Small intestine (tissue), 7 donors: ENCODE measurements at regions not wholly inside any gene's neighbourhood (a gene's known extent, or its start where the extent isn't known, plus 50 kb on each side); places are given as distances from the start of the nearest gene placed in this dataset.
A peak's percentile ranks its signal among the peaks of the same experiment; 100 is the strongest.

Experiments used
- DNase-seq, 2 donors: peaks; one replicate each; pipeline versions ENCODE4 v3.0.0 to v3.0.0-alpha.2; 2013
- FAIRE-seq: peaks from 2 replicates; lab custom pipeline; 2012; peaks lifted over from hg19 to GRCh38; lab: Jason Lieb, UNC
- H3K27ac ChIP-seq, 3 donors: one replicate each; pipeline ENCODE4 v1.5.1; 2013; ENCODE audit warnings: low read length in 2 of 3, mild to moderate bottlenecking in 2 of 3, control low read depth in 1 of 3, inconsistent platforms in 1 of 3, low read depth in 1 of 3, moderate library complexity in 1 of 3
- H3K27me3 ChIP-seq, 3 donors: one replicate each; pipeline ENCODE4 v1.6.1; 2013; ENCODE audit warnings: low read length in 3 of 3, inconsistent platforms in 1 of 3; ENCODE audit not compliant: control insufficient read depth in 3 of 3, insufficient read depth in 3 of 3
- H3K36me3 ChIP-seq, 3 donors: one replicate each; pipeline ENCODE4 v1.6.1; 2013; ENCODE audit warnings: low read length in 3 of 3, inconsistent platforms in 1 of 3, low read depth in 1 of 3, mild to moderate bottlenecking in 1 of 3, moderate library complexity in 1 of 3; ENCODE audit not compliant: control insufficient read depth in 3 of 3, insufficient read depth in 2 of 3
- H3K4me1 ChIP-seq, 3 donors: one replicate each; pipeline ENCODE4 v1.6.1; 2013; ENCODE audit warnings: low read length in 2 of 3, inconsistent platforms in 1 of 3, low read depth in 1 of 3, mild to moderate bottlenecking in 1 of 3, moderate library complexity in 1 of 3; ENCODE audit not compliant: control insufficient read depth in 3 of 3, insufficient read depth in 2 of 3
- H3K4me3 ChIP-seq, 3 donors: one replicate each; pipeline ENCODE4 v1.5.1; 2013; ENCODE audit warnings: low read length in 3 of 3, control low read depth in 1 of 3, inconsistent platforms in 1 of 3, low read depth in 1 of 3, mild to moderate bottlenecking in 1 of 3, moderate library complexity in 1 of 3
- H3K9me3 ChIP-seq, 2 donors: one replicate each; pipeline ENCODE4 v1.6.1; 2013; ENCODE audit warnings: low read depth in 1 of 2, low read length in 1 of 2; ENCODE audit not compliant: control insufficient read depth in 2 of 2, insufficient read depth in 1 of 2
- WGBS, 3 donors: extraction: QIAGEN DNeasy Blood & Tissue Kit; methylation state at CpG; one replicate each; pipeline ENCODE4 v1.1.7; 2013; 5-methylcytosine and 5-hydroxymethylcytosine counted together
- donor health status: healthy with polysubstance abuse.
- donor health status: control.
- donor health status: control.
- donor health status: Bipolar disorder and iron deficiency.
- donor health status: healthy.

DNA sequence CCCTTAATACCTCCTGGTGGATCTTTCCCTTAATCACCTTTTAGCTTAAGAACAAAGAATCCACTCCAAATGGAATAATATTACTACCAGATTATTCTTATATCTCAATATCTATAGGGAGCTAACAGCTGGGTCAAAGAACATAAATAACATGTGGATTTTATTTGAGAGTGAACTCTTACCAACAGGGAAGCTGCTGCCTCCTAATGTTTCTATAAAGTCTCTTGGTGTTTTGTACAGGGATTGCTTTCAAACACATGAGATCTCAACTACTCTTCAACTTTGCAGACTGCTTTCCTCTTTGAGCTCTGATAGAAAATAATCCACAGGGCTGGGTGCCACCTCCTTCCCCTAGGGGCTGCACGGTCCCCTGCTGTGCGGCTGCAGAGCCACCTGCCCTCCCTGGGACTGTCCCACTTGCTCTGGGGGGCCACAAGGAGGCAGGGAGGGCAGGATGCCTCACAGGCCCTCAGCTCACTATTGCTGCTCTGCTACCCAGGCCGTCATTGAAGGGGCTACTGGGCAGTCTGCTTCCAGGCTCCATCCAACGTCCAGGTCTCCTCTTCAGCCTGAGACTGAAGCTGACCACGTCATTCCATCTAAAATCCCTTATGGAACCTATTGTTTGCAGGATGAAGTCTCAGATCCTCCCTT is 191.2 kb downstream of the CXCL12 start:
- no peaks in the 10 kb centered on the region for H3K36me3 ChIP-seq
- WGBS, 3 donors = 76 to 88% (median 84%) methylated on average over 5 of the region's 5 CpGs
- H3K9me3 ChIP-seq = peaks cover 0 to 3% of the 10 kb centered on the region in 2 donors
- H3K4me3 ChIP-seq = no peak overlapping the region
- no peaks in the 10 kb centered on the region for H3K27me3 ChIP-seq
- no peak for DNase-seq
- FAIRE-seq = no peak
- no peak overlapping the region for H3K27ac ChIP-seq
- peaks cover 0 to 16% (median 5%) of the 10 kb centered on the region in 3 donors for H3K4me1 ChIP-seq

DNA sequence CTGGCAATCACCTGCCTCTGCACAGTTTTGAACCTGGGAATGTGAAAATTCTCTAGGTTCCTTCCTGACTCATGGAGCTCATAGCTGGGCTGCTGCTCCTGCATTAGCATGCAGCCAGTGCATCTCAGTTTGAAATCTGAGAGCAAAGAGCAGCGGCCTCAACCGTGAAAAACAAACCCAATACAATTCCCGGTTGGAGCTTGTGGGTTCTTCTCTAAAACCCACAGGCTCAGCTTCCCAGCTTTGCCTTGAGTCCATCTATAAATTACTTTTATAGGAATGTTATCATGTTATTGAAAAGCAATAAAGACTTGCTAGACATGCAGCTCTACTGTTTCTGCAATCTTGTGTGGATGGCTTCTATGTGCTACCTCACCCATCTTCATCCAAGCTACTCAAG is 191.7 kb downstream of the CXCL12 start:
- FAIRE-seq = no peak
- WGBS, 3 donors = 93 to 96% (median 96%) methylated on average over 3 of the region's 3 CpGs
- no peaks in the 10 kb centered on the region for H3K27me3 ChIP-seq
- no peaks in the 10 kb centered on the region for H3K36me3 ChIP-seq
- peaks cover 0 to 3% of the 10 kb centered on the region in 2 donors for H3K9me3 ChIP-seq
- H3K4me1 ChIP-seq = peaks cover 0 to 16% (median 5%) of the 10 kb centered on the region in 3 donors
- no peak for DNase-seq
- H3K4me3 ChIP-seq = no peak overlapping the region
- H3K27ac ChIP-seq = no peak overlapping the region

DNA sequence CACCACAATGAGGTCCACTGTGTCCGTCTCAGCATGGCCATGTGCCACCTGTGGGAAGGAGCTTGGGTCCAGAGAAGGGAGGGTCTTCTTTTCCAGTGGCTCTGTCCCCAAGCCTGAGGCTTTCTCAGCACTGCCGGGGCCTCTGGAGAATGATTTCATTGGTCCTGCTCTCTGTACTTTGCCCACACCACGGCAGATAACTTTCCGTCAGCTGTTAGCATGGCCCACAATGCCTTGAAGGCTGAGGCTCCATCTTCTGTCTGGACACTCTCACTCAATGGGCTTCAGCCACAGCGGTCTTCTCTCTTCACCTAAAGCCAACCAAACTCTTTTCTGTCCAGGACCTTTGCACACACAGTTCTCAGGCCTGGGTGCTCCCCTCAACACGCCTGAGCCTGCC is 192.5 kb downstream of the CXCL12 start:
- WGBS, 3 donors = 46 to 79% (median 54%) methylated on average over 6 of the region's 6 CpGs
- no peak overlapping the region for H3K4me3 ChIP-seq
- peaks cover 0 to 16% (median 5%) of the 10 kb centered on the region in 3 donors for H3K4me1 ChIP-seq
- no peaks in the 10 kb centered on the region for H3K27me3 ChIP-seq
- H3K9me3 ChIP-seq = peaks cover 0 to 3% of the 10 kb centered on the region in 2 donors
- FAIRE-seq (no peak), DNase-seq (peak in 1 of 2 donors; percentile 15)
- H3K27ac ChIP-seq = no peak overlapping the region
- no peaks in the 10 kb centered on the region for H3K36me3 ChIP-seq

DNA sequence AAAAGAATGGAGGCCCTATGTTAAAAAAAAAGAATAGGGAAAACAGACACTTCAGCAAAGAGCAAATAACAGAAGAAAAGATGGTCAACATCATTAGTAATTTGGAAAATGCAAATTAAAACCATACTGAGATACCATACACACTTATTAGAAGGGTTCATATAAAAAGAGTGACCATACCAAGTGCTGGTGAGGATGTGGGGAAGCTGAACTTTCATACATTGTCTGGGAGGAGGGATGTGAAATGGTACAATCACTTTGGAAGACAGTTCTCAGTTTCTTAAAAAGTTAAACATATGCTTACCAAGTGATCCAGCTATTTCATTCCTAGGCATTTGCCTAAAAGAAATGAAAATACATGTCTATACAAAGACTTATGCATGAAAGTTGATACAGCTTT is 194.4 kb downstream of the CXCL12 start:
- H3K4me3 ChIP-seq = no peak overlapping the region
- FAIRE-seq = no peak

DNA sequence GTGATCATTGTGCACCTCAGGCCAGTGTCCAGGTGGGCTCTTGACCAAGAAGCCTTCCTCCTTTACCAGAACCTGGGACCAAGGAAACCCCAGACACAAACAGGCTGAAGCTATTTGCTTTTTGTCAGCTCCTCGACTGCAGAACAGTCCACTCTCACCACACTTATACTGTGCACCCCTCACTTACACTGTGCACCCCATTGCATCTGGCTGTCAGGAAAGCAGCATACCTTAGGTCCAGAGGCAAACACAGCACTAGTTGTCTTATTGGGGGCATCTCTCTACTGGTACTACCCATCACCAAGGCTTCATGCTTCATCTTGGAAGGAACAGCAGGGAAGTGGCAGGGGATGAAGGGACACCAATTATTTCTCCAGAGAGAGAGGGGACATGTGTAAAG is 198.1 kb downstream of the CXCL12 start:
- H3K27ac ChIP-seq = no peak overlapping the region
- 81 to 88% (median 86%) methylated on average over 1 of the region's 1 CpG for WGBS, 3 donors
- FAIRE-seq = no peak
- no peaks in the 10 kb centered on the region for H3K36me3 ChIP-seq
- no peak overlapping the region for H3K4me3 ChIP-seq
- no peak for DNase-seq
- peaks cover 0 to 3% of the 10 kb centered on the region in 2 donors for H3K9me3 ChIP-seq
- H3K27me3 ChIP-seq = no peaks in the 10 kb centered on the region
- no peaks in the 10 kb centered on the region for H3K4me1 ChIP-seq

More for the DNA sequence above, 194.4 kb downstream of the CXCL12 start:
- H3K9me3 ChIP-seq = peaks cover 0 to 3% of the 10 kb centered on the region in 2 donors
- no peaks in the 10 kb centered on the region for H3K27me3 ChIP-seq
- H3K27ac ChIP-seq = no peak overlapping the region
- peaks cover 0 to 8% (median 5%) of the 10 kb centered on the region in 3 donors for H3K4me1 ChIP-seq
- H3K36me3 ChIP-seq = no peaks in the 10 kb centered on the region
- DNase-seq = no peak

DNA sequence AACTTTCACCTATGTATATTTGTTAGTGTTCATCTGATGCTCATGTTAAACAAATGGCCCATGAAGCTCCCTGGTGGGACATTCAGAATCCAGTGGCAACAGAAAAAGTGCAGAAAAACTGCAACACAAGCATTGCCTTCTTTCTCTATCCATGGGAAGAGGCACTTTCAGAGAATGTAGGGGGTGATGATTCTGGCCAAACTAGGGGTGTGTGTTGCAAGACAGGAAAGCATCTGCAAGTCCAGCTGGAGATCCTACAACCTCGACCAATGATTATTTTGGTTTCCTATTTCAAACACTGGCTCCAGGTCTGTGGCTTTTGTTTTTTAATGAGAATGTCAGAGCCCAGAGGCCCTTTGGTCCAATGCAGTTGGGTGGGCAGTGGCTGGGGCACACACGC is 198.7 kb downstream of the CXCL12 start:
- no peak overlapping the region for H3K27ac ChIP-seq
- no peaks in the 10 kb centered on the region for H3K36me3 ChIP-seq
- no peak overlapping the region for H3K4me3 ChIP-seq
- FAIRE-seq (no peak), DNase-seq (no peak)
- H3K9me3 ChIP-seq = peaks cover 0 to 3% of the 10 kb centered on the region in 2 donors
- WGBS, 3 donors = 46 to 58% (median 52%) methylated on average over 2 of the region's 2 CpGs
- no peaks in the 10 kb centered on the region for H3K4me1 ChIP-seq
- H3K27me3 ChIP-seq = no peaks in the 10 kb centered on the region

DNA sequence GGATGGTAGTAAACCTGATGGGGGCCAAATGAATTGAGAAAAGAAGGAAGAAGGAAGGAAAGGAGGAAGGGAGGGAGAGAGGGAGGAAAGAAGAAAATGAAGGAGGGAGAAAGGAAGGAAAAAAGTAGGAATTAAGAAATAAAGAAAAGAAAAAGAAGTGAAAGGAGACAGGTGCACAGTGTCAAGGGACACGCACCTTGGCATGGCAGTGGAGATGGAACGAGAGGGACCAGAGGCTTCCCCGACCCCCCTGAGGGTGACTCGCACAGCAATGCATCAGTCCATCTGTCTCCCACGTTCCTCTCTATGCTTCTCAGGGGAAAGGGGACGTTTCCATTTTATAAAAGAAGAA is 199.6 kb downstream of the CXCL12 start:
- no peak overlapping the region for H3K27ac ChIP-seq
- 63 to 81% (median 74%) methylated on average over 6 of the region's 6 CpGs for WGBS, 3 donors
- FAIRE-seq (no peak), DNase-seq (no peak)
- no peak overlapping the region for H3K4me3 ChIP-seq
- H3K4me1 ChIP-seq = no peaks in the 10 kb centered on the region
- no peaks in the 10 kb centered on the region for H3K36me3 ChIP-seq
- no peaks in the 10 kb centered on the region for H3K27me3 ChIP-seq
- peaks cover 0 to 3% of the 10 kb centered on the region in 2 donors for H3K9me3 ChIP-seq

DNA sequence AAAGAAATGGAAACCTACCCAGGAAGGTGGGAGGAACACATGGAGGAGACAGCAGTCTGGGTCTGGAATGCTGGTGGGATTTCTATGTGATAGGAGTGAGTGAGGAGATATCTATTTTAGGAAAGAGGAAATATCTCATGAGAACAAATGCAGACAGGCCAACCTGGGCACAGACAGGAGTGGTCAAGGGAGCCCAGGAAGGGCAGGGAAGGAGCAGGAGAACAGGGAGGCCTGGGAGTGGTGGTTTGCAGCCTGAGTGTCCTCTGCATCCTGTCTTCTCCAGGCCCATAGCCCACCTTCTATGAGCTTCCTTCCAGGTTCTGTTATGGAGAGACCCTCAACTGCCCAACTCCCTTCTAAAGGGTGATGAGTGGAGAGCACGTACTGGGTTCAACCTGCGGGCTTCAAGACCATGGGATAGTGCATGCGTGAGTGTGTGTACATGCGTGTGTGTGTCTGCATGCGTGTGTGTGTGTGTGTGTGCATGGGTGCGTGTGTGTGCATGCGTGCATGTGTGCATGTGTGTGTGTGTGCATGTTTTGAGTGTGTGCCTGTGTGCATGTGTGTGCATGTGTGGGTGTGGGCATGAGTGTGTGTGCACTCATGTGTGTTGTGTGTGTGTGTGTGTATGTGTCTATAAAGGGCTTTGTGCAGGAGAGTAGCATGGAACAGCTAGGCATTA is 200.1 kb downstream of the CXCL12 start:
- no peaks in the 10 kb centered on the region for H3K27me3 ChIP-seq
- no peak overlapping the region for H3K4me3 ChIP-seq
- no peak overlapping the region for H3K27ac ChIP-seq
- DNase-seq (no peak), FAIRE-seq (no peak)
- WGBS, 3 donors = 92 to 94% (median 93%) methylated on average over 7 of the region's 7 CpGs
- peaks cover 0 to 3% of the 10 kb centered on the region in 2 donors for H3K9me3 ChIP-seq
- H3K36me3 ChIP-seq = no peaks in the 10 kb centered on the region
- H3K4me1 ChIP-seq = no peaks in the 10 kb centered on the region
